ENCODE measurements at regions not wholly inside any gene's neighbourhood (a gene's known extent, or its start where the extent isn't known, plus 50 kb on each side); places are given as distances from the start of the nearest gene placed in this dataset.

- no peaks in the 10 kb centered on the region for H3K79me2 ChIP-seq
- DNase-seq (ENCODE audit: low spot score), result no peak
- no peaks in the 10 kb centered on the region for H3K4me1 ChIP-seq (ENCODE audit: insufficient read depth)
- no peaks in the 10 kb centered on the region for H3K27me3 ChIP-seq
- H3K9me3 ChIP-seq (ENCODE audit: low read depth), result no peaks in the 10 kb centered on the region
- H3K27ac ChIP-seq, result no peak overlapping the region
- no peak for TF ChIP-seq EZH2phosphoT487 (IDR thresholded peaks at IDR 0.05; ENCODE audit: low read depth, severe bottlenecking, unreplicated experiment)
- TF ChIP-seq, protein P1, sequence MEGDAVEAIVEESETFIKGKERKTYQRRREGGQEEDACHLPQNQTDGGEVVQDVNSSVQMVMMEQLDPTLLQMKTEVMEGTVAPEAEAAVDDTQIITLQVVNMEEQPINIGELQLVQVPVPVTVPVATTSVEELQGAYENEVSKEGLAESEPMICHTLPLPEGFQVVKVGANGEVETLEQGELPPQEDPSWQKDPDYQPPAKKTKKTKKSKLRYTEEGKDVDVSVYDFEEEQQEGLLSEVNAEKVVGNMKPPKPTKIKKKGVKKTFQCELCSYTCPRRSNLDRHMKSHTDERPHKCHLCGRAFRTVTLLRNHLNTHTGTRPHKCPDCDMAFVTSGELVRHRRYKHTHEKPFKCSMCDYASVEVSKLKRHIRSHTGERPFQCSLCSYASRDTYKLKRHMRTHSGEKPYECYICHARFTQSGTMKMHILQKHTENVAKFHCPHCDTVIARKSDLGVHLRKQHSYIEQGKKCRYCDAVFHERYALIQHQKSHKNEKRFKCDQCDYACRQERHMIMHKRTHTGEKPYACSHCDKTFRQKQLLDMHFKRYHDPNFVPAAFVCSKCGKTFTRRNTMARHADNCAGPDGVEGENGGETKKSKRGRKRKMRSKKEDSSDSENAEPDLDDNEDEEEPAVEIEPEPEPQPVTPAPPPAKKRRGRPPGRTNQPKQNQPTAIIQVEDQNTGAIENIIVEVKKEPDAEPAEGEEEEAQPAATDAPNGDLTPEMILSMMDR (IDR thresholded peaks at IDR 0.05; ENCODE audit: poor library complexity), result no peak
- no peak overlapping the region for H2AFZ ChIP-seq
- 92% methylated on average over 7 of the region's 7 CpGs for WGBS (ENCODE audit: low lambda C conversion rate, missing lambda C conversion rate)
- H3K4me3 ChIP-seq, result no peak overlapping the region
- H3K4me2 ChIP-seq, result no peak overlapping the region
- no peaks in the 10 kb centered on the region for H3K36me3 ChIP-seq (replicated peaks; ENCODE audit: insufficient read depth, low read depth)
- H4K20me1 ChIP-seq (ENCODE audit: insufficient read depth, poor library complexity, severe bottlenecking), result no peaks in the 10 kb centered on the region
- H3K9me2 ChIP-seq (replicated peaks; ENCODE audit: insufficient read depth), result peaks cover 4% of the 10 kb centered on the region
These were observed 494.1 kb downstream of the CDH11 start for GRCh38 chr16:64627781-64628180.

GRCh38 chr16:64627288-64627687 lies 494.6 kb downstream of the CDH11 start:
- no peak overlapping the region for H3K27ac ChIP-seq
- H3K9me2 ChIP-seq (replicated peaks; ENCODE audit: insufficient read depth), result no peaks in the 10 kb centered on the region
- DNase-seq (ENCODE audit: low spot score), result no peak
- no peak overlapping the region for H2AFZ ChIP-seq
- TF ChIP-seq, protein P1 (IDR thresholded peaks at IDR 0.05; ENCODE audit: poor library complexity), result no peak
- TF ChIP-seq EZH2phosphoT487 (IDR thresholded peaks at IDR 0.05; ENCODE audit: low read depth, severe bottlenecking, unreplicated experiment), result no peak
- no peak for TF ChIP-seq EZH2 (IDR thresholded peaks at IDR 0.05; ENCODE audit: borderline replicate concordance)
- 78% methylated on average over 4 of the region's 4 CpGs for WGBS (ENCODE audit: low lambda C conversion rate, missing lambda C conversion rate)
- H3K36me3 ChIP-seq (replicated peaks; ENCODE audit: insufficient read depth, low read depth), result no peaks in the 10 kb centered on the region
- no peaks in the 10 kb centered on the region for H3K4me1 ChIP-seq (ENCODE audit: insufficient read depth)
- no peak overlapping the region for H3K4me3 ChIP-seq
- H3K27me3 ChIP-seq, result no peaks in the 10 kb centered on the region
- no peaks in the 10 kb centered on the region for H3K79me2 ChIP-seq
- H4K20me1 ChIP-seq (ENCODE audit: insufficient read depth, poor library complexity, severe bottlenecking), result no peaks in the 10 kb centered on the region
- H3K9me3 ChIP-seq (ENCODE audit: low read depth), result no peaks in the 10 kb centered on the region
- H3K4me2 ChIP-seq, result no peak overlapping the region

DNA sequence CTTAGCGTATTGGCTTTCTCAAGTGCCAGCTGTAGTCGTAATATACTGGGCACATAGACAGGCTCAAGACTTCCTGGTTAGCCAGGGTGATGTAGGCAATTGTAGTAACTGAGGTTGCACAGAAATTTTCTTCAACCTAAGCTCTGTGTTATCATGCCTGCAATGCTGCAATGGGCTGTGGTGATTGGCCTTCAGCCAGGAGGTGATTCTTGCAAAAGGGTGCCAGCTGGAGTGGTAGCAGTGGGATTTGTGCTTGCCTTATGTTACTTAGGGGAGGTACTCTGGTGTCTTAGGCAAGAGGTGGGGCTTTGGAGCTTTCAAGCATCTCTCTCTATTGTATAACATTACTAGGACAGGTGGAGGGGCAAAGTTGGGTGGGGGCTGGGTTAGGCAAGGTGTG lies 495.1 kb downstream of the CDH11 start:
- no peak overlapping the region for H3K27ac ChIP-seq
- no peaks in the 10 kb centered on the region for H3K36me3 ChIP-seq (replicated peaks; ENCODE audit: insufficient read depth, low read depth)
- no peaks in the 10 kb centered on the region for H3K79me2 ChIP-seq
- H3K4me1 ChIP-seq (ENCODE audit: insufficient read depth), result no peaks in the 10 kb centered on the region
- no peaks in the 10 kb centered on the region for H3K27me3 ChIP-seq
- H3K9me3 ChIP-seq (ENCODE audit: low read depth), result no peaks in the 10 kb centered on the region
- no peak overlapping the region for H3K4me2 ChIP-seq
- H3K9me2 ChIP-seq (replicated peaks; ENCODE audit: insufficient read depth), result no peaks in the 10 kb centered on the region
- H3K4me3 ChIP-seq, result no peak overlapping the region
- H4K20me1 ChIP-seq (ENCODE audit: insufficient read depth, poor library complexity, severe bottlenecking), result no peaks in the 10 kb centered on the region
- 93% methylated on average over 2 of the region's 2 CpGs for WGBS (ENCODE audit: low lambda C conversion rate, missing lambda C conversion rate)
- no peak overlapping the region for H2AFZ ChIP-seq
- DNase-seq (ENCODE audit: low spot score), result peak; percentile 16
- TF ChIP-seq EZH2 (IDR thresholded peaks at IDR 0.05; ENCODE audit: borderline replicate concordance), result no peak
- TF ChIP-seq EZH2phosphoT487 (IDR thresholded peaks at IDR 0.05; ENCODE audit: low read depth, severe bottlenecking, unreplicated experiment), result no peak

- Histone ChIP-seq H3K27me3 (no peaks in the 10 kb centered on the region), H3K79me2 (no peaks in the 10 kb centered on the region), H3K9me3 (ENCODE audit: low read depth) (no peaks in the 10 kb centered on the region), H3K4me1 (ENCODE audit: insufficient read depth) (no peaks in the 10 kb centered on the region), H3K9me2 (replicated peaks; ENCODE audit: insufficient read depth) (no peaks in the 10 kb centered on the region), H2AFZ (no peak overlapping the region), H3K27ac (no peak overlapping the region), H4K20me1 (ENCODE audit: insufficient read depth, poor library complexity, severe bottlenecking) (no peaks in the 10 kb centered on the region), H3K4me2 (no peak overlapping the region), H3K4me3 (no peak overlapping the region), H3K36me3 (replicated peaks; ENCODE audit: insufficient read depth, low read depth) (no peaks in the 10 kb centered on the region)
- WGBS (ENCODE audit: low lambda C conversion rate, missing lambda C conversion rate), result 83% methylated on average over 1 of the region's 1 CpG
- TF ChIP-seq EZH2 (IDR thresholded peaks at IDR 0.05; ENCODE audit: borderline replicate concordance) (no peak), EZH2phosphoT487 (IDR thresholded peaks at IDR 0.05; ENCODE audit: low read depth, severe bottlenecking, unreplicated experiment) (no peak)
- TF ChIP-seq, protein P1 (IDR thresholded peaks at IDR 0.05; ENCODE audit: poor library complexity), result no peak
- DNase-seq (ENCODE audit: low spot score), result no peak
These were observed 500.2 kb downstream of the CDH11 start for GRCh38 chr16:64621616-64622015.
